NB4 (cell line): ENCODE measurements at regions not wholly inside any gene's neighbourhood (a gene's known extent, or its start where the extent isn't known, plus 50 kb on each side); places are given as distances from the start of the nearest gene placed in this dataset.

Experiments used
- MAX ChIP-seq: IDR thresholded peaks from 2 replicates; pipeline ENCODE4 v1.6.1; 2011; ENCODE audit warnings: low read depth, low read length
- MYC ChIP-seq: IDR thresholded peaks from 2 replicates; pipeline ENCODE4 v1.6.1; 2011; ENCODE audit warnings: low read depth, low read length
- POLR2A ChIP-seq: IDR thresholded peaks from 2 replicates; pipeline ENCODE4 v1.6.1; 2011; ENCODE audit warnings: mild to moderate bottlenecking; ENCODE audit not compliant: insufficient read length; ENCODE audit errors: extremely low read depth
- TF ChIP-seq, protein P1 (sequence below): IDR thresholded peaks from one replicate; pipeline ENCODE4 v1.5.1; 2012; ENCODE audit warnings: low read depth, low read length

DNA sequence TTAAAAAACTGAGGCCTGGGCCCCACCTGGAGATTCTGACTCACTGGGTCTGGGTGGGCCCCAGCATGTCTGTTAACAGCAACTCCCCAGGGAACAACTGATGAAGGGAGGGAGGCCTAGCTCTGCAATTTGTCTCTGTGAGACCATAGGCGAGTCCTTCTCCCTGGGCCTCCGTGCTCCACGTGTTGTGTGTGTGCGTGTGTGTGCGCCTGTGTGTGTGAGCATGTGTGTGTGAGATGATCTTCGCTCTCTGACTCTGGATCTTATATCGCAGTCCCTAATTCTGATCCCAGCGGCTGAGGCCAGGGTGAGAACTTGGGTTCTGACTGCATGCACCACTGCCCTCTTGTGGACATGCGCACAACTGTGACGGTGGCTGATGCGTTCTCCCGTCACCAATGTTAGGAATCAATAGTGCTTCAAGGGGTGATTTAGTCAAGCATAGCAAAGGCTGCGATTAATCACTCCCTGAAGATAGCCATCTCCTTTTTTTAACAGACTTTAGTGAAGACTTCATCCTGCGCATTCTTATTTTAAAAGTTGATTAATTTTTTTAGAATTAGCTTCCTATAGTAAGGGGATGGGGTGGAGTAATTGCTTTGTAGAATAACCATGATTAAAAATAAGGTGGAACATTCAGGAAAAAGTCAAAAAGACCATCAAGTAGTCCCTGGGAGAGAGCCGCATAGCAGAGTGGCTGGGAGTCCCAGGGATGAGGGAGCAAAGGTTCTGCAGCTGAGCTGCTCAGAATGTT is 62.4 kb upstream of the USP24 start:
- TF ChIP-seq, protein P1, sequence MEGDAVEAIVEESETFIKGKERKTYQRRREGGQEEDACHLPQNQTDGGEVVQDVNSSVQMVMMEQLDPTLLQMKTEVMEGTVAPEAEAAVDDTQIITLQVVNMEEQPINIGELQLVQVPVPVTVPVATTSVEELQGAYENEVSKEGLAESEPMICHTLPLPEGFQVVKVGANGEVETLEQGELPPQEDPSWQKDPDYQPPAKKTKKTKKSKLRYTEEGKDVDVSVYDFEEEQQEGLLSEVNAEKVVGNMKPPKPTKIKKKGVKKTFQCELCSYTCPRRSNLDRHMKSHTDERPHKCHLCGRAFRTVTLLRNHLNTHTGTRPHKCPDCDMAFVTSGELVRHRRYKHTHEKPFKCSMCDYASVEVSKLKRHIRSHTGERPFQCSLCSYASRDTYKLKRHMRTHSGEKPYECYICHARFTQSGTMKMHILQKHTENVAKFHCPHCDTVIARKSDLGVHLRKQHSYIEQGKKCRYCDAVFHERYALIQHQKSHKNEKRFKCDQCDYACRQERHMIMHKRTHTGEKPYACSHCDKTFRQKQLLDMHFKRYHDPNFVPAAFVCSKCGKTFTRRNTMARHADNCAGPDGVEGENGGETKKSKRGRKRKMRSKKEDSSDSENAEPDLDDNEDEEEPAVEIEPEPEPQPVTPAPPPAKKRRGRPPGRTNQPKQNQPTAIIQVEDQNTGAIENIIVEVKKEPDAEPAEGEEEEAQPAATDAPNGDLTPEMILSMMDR, result peak; percentile 74
- TF ChIP-seq MAX (0 out of 2 replicates have a peak, but pooled peaks have one; percentile 16), POLR2A (no peak), MYC (no peak; the same call in 1 of the 2 replicates)
